ENCODE measurements at regions not wholly inside any gene's neighbourhood (a gene's known extent, or its start where the extent isn't known, plus 50 kb on each side); places are given as distances from the start of the nearest gene placed in this dataset.

DNA sequence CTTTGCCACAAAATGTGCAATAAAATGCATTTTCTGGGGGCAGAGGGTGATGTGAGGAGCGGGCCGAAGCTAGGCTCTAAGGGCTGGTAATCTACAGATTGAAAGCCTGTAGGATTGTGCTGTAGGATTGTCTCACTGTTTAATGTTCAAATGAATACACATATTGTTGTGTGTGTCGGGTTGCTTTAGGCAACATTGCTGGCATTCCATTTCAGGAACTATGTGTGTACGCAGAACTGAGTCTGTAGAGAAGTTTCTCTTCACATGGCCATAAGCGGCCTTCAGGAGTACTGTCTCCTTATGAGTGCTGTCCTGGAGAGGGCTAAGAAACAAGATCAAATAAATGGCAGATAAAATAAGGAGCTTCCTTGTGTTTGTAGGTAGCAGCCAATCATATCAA, 540.2 kb downstream of the GATA3 start:
- Mint-ChIP-seq H3K9me3 (no peaks in the 10 kb centered on the region), H3K36me3 (ENCODE audit: low read depth) (no peaks in the 10 kb centered on the region), H3K27me3 (peaks cover 21% of the 10 kb centered on the region), H3K4me1 (ENCODE audit: low read depth) (no peaks in the 10 kb centered on the region), H3K4me3 (no peak overlapping the region), H3K27ac (no peak overlapping the region)
- POLR2A ChIA-PET, result no interaction called here
- Histone ChIP-seq H3K4me3 (ENCODE audit: low read length) (no peak overlapping the region), H3K27ac (ENCODE audit: low read depth in 1 of 2, low read length in 2 of 2) (no peak overlapping the region), H3K4me1 (ENCODE audit: insufficient read depth, low read length) (no peaks in the 10 kb centered on the region), H3K27me3 (ENCODE audit: control insufficient read depth in 1 of 2, insufficient read depth in 2 of 2, low read length in 2 of 2) (no peaks in the 10 kb centered on the region), H3K36me3 (ENCODE audit: insufficient read depth, low read length) (no peaks in the 10 kb centered on the region), H3K9me3 (ENCODE audit: control insufficient read depth in 1 of 2, insufficient read depth in 1 of 2, low read length in 2 of 2) (no peaks in the 10 kb centered on the region)
- no peak for ATAC-seq (ENCODE audit: poor library complexity)
- intact Hi-C loops (cut with DNase I, micrococcal nuclease), result no loop called here
- CTCF ChIA-PET, result no interaction called here
- DNase-seq, result no peak
- TF ChIP-seq, protein P1, sequence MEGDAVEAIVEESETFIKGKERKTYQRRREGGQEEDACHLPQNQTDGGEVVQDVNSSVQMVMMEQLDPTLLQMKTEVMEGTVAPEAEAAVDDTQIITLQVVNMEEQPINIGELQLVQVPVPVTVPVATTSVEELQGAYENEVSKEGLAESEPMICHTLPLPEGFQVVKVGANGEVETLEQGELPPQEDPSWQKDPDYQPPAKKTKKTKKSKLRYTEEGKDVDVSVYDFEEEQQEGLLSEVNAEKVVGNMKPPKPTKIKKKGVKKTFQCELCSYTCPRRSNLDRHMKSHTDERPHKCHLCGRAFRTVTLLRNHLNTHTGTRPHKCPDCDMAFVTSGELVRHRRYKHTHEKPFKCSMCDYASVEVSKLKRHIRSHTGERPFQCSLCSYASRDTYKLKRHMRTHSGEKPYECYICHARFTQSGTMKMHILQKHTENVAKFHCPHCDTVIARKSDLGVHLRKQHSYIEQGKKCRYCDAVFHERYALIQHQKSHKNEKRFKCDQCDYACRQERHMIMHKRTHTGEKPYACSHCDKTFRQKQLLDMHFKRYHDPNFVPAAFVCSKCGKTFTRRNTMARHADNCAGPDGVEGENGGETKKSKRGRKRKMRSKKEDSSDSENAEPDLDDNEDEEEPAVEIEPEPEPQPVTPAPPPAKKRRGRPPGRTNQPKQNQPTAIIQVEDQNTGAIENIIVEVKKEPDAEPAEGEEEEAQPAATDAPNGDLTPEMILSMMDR (IDR thresholded peaks at IDR 0.05), result no peak

DNA sequence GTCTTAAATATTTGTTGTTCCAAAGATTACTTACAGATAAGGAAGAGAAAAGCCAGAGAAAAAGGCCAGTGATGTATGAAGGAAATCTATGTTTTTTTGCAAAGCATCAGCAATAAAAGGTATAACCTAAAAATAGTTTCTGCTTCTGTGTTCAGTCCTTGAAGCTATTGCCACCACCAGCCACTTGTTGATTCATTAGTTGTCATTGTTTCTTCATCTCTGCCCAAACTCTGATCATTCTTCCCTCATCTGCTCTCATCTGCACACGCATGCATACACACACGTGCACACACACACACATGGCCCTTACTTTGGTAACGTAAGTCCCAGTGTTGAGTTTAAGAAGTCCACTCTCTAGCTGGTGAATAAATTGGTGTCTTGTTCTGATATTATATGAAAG, 540.7 kb downstream of the GATA3 start:
- POLR2A ChIA-PET, result no interaction called here
- Histone ChIP-seq H3K9me3 (ENCODE audit: control insufficient read depth in 1 of 2, insufficient read depth in 1 of 2, low read length in 2 of 2) (no peaks in the 10 kb centered on the region), H3K36me3 (ENCODE audit: insufficient read depth, low read length) (no peaks in the 10 kb centered on the region), H3K4me3 (ENCODE audit: low read length) (no peak overlapping the region), H3K27me3 (ENCODE audit: control insufficient read depth in 1 of 2, insufficient read depth in 2 of 2, low read length in 2 of 2) (no peaks in the 10 kb centered on the region), H3K4me1 (ENCODE audit: insufficient read depth, low read length) (no peaks in the 10 kb centered on the region), H3K27ac (ENCODE audit: low read depth in 1 of 2, low read length in 2 of 2) (no peak overlapping the region)
- Mint-ChIP-seq H3K27me3 (peaks cover 19% of the 10 kb centered on the region), H3K27ac (no peak overlapping the region), H3K36me3 (ENCODE audit: low read depth) (no peaks in the 10 kb centered on the region), H3K4me1 (ENCODE audit: low read depth) (no peaks in the 10 kb centered on the region), H3K4me3 (no peak overlapping the region), H3K9me3 (no peaks in the 10 kb centered on the region)
- DNase-seq, result no peak
- CTCF ChIA-PET, result no interaction called here
- TF ChIP-seq, protein P1 (IDR thresholded peaks at IDR 0.05), result no peak
- intact Hi-C loops (cut with DNase I, micrococcal nuclease), result no loop called here
- ATAC-seq (ENCODE audit: poor library complexity), result no peak

DNA sequence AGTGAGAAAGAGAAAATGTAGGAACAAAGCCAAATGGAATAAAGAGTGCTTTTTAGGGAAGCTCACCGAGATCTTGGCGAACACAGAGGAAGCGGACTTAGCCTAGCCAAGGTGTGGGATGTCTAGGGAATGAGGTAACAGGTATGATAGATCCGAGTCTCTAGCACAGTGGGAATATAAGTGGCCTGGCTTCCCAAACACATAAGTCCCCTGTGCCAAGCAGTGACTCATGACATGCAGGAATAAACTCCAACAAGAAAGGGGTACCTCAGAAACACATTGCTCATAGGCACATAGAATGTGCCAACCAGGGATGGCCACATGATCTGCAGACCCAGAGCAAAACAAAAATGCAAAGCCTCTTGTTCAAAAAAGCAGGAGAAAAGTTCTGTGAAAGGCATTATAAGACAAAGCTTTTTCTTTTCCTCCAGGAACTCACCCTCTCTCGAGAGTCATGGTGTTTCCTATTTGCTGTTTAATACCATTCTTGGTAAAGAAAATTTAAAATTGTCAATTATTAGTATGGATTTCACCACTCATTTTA, 542.5 kb downstream of the GATA3 start:
- Histone ChIP-seq H3K36me3 (ENCODE audit: insufficient read depth, low read length) (no peaks in the 10 kb centered on the region), H3K9me3 (ENCODE audit: control insufficient read depth in 1 of 2, insufficient read depth in 1 of 2, low read length in 2 of 2) (no peaks in the 10 kb centered on the region), H3K4me1 (ENCODE audit: insufficient read depth, low read length) (no peaks in the 10 kb centered on the region), H3K27ac (ENCODE audit: low read depth in 1 of 2, low read length in 2 of 2) (no peak overlapping the region), H3K4me3 (ENCODE audit: low read length) (no peak overlapping the region), H3K27me3 (ENCODE audit: control insufficient read depth in 1 of 2, insufficient read depth in 2 of 2, low read length in 2 of 2) (no peaks in the 10 kb centered on the region)
- ATAC-seq (ENCODE audit: poor library complexity), result no peak
- TF ChIP-seq, protein P1 (IDR thresholded peaks at IDR 0.05), result no peak
- H3K36me3 Mint-ChIP-seq (ENCODE audit: low read depth), result no peaks in the 10 kb centered on the region
- no peaks in the 10 kb centered on the region for H3K4me1 Mint-ChIP-seq (ENCODE audit: low read depth)
- no peak overlapping the region for H3K4me3 Mint-ChIP-seq
- ChIA-PET CTCF (no interaction called here), POLR2A (no interaction called here)
- no peaks in the 10 kb centered on the region for H3K9me3 Mint-ChIP-seq
- H3K27me3 Mint-ChIP-seq, result peaks cover under 1% of the 10 kb centered on the region
- intact Hi-C loops (cut with DNase I, micrococcal nuclease), result no loop called here
- no peak overlapping the region for H3K27ac Mint-ChIP-seq
- no peak for DNase-seq

Data from CD4-positive, alpha-beta T cell (primary cell).